GOT3 (cell line): ENCODE measurements at regions not wholly inside any gene's neighbourhood (a gene's known extent, or its start where the extent isn't known, plus 50 kb on each side); places are given as distances from the start of the nearest gene placed in this dataset.
"Not testable (repeated sequence)": the region's sequence is repeated elsewhere in the genome, so short reads cannot be mapped to it uniquely, and the experiment has no call there.

Experiments used
- DNase-seq: peaks from one replicate; lab custom pipeline; 2025; ENCODE audit warnings: mixed read lengths; lab: John Stamatoyannopoulos, UW

DNA sequence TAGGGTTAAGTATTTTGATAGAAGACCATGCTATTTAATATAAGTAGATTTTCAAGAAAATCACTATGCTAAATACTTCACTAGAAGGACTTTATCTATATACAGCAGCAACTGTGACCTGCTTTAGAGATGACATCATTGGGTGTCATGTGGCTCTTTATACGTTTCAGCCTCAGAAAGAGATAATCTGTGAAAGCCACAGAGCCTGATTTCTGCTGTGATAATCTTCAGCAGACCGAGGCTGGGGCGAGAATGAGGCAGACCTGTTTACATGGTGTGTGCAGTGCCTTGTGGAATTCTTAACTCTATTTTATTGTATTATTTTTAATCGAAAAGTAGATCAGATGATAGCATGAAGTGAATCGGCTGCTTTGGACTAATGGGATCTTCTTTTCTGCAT lies 471.2 kb downstream of the MFSD1 start:
- DNase-seq = no peak

DNA sequence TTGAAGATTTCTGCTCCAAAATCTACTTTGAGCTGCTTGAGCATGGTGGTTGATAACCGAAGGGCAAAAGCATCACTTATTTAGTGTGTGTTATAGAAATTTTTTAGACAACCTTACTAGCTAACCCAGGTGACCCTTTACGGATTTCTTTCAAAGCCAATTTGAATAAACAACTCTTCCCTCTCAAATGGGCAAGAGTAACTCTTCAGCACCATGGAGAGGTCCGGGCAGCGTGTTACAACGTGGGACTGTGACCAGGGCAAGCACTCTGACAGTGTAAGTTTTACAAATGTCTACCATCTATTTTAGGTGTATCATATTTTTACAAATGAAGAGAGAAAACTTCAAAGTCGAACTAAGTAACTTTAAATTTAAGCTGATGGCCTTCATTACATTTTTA lies 471.8 kb downstream of the MFSD1 start:
- DNase-seq = no peak

DNA sequence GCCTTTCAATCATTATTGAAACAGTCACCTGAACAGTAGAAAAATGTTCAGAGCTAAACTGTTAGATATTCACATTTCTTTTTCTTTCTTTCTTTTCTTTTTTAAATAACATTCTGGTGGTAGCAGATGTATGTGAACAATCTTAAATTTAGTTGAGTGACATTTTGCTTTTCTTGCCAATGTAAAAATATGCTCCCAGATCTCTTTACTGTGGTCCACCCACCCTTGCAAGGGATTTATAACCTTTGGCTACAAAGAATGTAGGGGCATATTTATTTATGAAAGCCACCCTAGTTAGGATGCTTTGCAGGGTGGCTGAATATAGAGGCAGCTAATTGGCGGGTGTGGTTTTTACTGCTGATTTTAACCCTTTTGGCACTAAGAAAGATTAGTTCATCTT lies 473.9 kb downstream of the MFSD1 start:
- DNase-seq = no peak

DNA sequence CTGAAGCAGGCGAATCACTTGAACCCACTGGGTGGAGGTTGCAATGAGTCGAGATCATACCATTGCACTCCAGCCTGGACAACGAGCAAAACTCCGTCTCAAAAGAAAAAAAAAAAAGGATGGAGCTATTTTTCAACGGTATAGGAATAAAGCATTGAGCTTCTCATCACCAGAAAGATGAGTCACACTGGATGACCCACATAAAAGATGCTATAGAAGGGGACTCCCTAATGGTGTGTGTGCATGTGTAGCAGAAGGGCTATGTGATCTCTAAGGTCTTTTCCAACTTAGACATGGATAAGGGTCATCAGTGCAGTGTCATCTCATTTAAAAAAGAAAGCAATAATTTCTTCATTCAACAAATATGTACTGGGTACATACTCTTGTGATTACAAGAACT lies 476.0 kb downstream of the MFSD1 start:
- DNase-seq = no peak

DNA sequence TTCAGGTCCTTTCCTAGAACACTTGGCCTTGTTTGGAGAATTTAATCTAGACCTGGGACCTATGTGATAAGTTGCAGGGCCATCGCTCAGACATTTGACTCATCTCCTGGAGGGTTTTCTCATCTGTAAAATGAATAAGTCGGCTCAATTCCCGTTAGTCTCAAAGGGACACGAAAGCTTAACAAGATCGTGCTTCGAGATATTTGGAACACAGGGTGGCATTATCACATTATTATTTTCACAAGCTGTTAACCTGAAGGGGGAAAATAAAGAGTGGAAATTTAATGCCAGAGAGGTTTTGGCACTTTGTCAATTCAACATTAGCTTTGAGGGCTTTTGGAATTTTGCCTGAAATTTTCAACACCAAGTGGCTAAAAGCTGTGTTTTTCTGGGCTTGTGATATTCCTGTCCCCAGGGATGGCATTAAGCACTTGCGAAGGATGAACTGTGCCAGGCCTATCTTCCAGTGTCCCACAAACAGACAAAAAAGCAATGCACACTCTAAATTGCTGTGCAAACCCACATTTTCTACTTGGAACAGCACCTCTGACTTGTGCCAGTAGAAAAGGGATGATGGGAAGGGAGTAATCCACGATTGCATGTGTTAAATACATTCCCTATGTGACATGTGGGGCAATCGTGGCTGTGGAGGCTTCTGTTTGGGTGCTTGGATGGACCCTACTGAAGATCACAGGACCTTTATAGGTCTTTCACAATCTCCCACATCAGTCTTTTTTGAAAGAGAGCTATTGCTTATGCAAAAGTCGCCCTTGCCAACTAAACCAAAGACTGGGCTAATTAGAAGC lies 478.7 kb downstream of the MFSD1 start:
- DNase-seq = no peak

DNA sequence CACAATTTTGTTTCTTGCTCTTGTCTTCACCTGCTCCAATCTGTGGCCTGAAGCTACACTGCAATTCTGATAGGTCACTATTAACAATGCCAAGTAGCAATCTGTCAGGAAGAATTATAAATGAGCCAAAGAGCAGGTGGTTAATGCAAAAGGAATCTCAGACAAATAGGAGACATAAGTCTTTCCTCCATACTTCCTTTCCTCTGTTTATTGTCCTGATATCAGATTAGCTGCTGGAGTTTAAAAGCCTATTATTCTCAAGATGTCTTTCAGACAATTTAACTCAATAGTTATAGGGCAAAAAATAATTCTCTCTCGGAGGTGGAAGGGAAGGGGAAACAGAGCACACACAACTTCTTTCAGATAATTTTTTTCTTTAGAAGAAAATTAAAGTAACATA lies 491.6 kb downstream of the MFSD1 start:
- DNase-seq = no peak

DNA sequence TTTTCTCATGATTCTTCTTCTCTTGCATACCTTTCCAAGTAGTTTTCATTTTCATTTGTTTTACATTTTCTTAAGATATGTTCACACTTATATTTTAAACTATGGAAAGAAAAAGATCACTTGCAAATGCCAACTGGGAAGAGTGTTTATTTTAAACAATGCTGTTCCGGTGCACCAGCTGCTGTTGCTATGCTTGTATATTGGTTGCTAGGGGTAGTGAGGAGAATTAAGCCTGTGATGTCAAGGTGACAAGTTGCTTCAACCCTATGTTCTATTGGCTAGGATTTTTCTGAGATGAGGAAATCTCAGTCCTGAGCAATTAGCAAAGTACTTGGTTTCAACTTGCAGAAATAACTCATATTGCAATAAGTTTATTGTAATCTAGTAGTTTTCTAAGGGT lies 500.1 kb downstream of the MFSD1 start:
- no peak for DNase-seq

DNA sequence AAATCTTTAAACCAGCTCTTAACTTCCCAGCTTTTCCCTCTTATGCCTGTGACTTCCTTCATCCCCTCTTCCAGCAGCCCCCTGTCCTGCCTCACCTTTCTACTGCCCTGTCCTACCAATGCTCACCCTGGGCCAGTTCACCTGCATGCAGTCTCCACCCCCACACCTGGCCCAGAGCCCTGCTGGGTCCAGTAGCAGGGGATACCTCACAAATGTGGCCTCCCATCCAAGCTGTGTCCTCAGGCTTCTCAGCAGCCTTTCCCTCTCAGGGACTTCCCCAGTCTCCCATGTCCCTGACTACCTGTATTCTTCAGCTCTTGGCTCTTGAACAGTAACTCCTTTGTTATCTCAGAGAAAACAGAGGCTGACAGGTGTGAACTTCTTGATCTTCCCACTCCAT lies 503.2 kb downstream of the MFSD1 start:
- DNase-seq = no peak

DNA sequence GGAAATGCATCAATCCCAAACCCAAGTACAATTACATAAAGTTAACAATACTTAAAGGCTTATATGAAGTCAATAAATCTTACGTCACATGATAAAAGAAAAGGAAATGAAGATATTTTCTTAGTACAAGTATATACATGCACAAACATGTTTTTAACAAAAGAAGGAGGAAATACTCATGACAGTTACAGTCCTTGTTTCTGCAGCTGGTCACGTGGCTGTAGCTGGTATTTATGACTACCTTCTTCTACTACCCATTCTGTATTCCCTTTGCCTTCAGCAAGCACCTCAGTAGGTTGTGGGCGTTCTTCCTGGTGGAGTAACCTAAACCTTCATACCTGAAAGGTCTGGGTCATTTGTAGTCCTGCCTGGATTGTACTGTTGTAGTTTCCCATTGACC lies 514.9 kb downstream of the MFSD1 start:
- not testable (repeated sequence) for DNase-seq

DNA sequence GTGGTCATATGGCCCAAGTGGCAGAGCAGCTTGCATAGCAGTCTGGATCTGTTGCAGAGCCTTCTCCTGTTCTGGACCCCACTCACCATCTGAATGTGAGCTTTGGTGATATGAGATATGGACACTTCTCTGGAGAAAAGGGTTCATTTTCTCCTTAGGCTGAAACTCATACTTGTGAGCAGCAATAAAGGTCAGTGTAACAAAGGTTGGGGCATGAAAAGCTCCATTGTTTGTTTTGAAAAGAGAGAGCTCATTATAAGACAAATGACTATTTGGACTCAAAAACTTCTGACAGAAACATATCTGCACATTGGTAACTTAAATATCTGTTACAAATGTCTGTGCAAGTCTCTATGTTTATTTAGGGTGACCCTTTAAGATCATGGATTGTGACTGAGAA lies 517.3 kb downstream of the MFSD1 start:
- no peak for DNase-seq

DNA sequence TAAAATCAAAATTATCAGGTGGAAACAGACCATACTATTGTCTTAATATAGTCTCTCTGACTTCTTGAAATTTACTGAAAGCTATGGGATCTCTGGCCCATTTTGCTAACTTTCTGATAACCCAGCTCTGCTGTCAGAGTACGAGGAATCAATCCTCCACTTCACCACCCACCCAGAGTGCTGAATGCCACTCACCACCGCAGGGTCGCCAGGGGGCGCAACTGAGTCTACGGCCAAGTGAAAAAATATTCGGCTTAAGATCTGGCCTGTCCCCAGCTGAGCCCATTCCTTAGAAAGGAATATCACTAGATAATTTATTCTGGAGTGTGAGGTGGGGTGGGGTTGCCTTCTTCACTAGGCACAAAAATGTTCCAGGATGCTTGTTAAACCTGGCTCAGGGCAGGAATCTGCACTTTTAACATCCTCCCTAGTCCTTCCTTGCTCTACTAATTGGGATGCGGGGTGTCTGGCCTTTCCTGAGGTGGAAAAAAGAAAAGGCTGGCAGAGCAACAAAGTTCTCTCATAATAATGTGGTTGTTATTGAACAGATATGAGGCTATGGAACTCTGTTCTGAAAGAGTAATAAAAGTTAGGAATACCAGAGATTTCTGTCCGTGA lies 520.6 kb downstream of the MFSD1 start:
- DNase-seq = no peak

DNA sequence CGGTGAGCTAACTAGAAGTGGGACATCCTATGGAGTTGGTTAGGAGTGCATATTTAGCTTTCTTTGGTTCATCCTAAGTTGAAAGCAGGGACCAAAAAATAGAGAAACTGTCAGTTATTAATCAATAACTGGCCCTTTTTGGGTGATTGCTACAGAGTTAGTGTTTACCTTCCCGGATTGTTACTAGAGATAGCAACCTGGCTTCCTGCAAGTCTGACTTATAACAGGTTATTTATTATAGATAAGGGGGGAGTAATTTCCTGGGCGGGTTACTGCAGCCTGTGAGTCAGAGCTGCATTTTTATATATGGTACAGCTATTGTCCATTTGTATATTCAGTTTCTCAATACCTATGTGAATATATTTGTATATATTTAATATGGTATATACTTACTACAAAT lies 522.0 kb downstream of the MFSD1 start:
- no peak for DNase-seq

DNA sequence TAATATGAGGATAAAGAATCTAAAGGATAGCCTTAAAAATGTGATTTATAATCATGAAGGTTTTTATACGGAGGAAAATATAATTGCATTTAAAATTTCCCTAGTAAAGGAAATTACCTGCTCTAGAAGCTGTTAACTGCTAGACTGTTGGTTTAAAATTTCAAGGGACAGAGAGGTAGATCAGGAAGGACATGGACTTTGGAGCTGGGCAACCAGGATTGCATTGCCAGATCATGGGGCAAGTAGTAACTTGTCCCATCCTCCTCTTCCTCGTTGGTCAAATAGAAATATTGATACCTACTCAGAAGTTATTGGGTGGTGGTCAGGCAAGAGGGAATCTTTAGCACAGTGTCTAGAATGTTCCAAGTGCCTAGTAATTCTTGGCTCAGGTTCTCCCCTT lies 525.1 kb downstream of the MFSD1 start:
- no peak for DNase-seq

DNA sequence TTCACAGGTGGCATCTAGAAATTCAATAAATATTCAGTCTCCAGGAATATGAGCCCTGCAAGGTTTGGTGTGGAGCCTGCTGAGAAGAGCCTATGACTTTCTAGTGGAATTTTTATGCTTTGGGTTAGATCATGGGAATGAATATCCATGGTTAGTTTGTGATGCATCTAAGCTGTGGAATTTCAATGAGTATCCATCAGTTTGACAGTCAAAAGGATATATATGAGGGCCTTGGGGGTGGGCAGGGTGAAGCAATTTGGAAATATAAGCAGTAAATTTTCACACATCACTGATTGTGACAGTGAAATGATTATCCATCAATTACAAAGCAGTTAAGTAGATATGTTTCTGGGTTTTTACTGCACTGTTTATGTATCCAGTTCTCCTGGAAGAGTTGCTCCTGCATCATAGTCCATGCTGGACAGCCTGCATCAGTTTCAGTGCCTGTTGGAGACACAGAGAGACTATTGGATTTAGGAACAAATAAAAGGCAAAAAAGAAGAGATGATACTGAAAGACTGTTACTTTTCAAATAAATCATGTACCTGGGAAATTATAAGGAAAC lies 530.8 kb downstream of the MFSD1 start:
- DNase-seq = no peak

DNA sequence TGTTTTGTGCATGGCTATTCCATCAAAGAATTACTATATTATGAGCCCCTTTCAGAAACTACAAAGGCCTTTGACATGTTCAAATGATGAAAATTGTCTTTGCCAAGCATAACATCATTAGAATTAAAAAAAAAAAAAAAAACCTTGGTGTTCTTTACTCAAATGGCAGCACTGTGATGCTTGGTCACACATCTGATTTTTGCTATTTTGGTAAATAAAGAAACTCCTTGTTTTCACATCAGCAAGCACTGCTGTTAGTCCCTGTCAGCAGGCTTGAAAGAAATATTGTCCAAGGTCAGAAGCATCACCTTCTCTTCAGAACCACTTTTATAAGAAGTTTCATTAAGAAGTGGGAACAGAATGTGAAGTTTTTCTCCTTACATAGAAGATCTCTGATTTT lies 537.3 kb downstream of the MFSD1 start:
- DNase-seq = no peak

DNA sequence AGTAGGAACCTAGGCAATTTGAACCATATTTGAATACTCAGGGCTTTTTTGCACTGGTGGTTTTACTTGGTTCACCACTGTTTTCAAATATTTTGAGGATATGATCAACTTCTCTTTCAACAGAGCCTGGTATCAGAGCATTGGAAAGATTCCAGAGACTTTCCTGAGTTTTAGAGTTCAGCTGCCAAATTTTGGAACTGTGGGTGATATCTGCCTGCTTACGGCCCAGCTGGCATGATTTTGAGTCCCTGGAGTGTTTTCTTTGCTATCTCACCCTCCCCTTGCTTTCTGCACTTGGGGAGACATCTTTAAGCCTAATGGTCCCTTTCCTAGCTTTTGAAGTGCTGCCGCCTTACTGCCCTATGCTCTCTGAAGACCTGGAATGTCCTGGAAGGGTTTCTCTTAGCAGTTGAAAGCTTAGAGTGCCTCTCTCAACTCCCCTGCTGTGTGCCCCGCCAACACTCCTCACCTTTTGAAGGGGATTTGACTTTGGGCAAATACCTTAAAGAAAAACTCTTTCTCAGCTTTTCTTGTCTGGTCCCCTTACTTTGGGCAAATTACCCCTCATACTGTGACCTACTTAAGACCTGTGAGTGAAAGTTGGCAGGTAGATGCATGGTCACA lies 539.1 kb downstream of the MFSD1 start:
- DNase-seq = no peak

DNA sequence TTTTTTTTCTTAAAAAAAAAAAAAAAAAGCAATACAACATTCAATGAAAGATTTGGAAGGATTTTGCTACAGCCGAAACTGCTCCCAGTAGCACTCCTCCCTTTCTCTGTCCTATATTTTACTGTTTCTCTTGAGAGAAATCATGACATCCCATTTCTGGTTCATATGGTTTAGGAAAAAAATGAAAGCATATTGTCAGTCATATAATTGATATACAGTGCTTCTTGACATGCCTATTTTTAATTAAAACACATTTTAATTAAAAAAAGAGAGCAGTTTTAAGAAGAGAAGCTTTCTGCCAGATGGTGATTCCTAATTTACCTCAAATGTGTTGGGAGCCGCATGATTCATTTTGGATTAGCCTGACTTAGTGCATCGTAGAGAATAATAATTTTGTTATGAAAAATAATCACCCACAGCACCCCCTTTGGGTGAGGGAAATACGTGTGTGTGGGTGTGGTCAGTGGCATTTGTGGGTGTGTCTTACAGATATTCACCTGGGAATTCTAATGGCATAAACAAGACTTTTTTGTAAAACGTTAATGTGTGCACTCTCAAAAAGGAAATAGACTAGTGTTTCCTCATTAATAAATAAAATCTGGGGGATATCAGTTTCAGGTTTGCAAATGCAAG lies 544.5 kb downstream of the MFSD1 start:
- no peak for DNase-seq

DNA sequence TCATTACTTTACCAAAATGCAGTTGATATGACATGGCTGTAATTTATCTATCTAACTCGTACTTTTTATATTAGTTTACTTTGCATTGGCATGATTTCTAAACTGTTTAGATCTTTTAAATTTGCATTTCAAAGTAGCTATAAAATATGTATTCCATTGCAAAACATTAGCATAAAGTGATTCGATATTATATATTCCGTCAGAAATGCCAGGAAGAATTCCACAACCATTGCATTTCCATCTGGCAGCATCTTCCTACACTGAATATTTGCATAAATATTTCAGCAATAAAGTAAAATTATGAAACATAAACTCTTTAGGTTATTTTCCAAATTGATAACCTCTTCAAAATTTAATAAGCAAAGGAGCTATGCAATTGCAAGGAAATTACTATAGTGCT lies 546.6 kb downstream of the MFSD1 start:
- no peak for DNase-seq

DNA sequence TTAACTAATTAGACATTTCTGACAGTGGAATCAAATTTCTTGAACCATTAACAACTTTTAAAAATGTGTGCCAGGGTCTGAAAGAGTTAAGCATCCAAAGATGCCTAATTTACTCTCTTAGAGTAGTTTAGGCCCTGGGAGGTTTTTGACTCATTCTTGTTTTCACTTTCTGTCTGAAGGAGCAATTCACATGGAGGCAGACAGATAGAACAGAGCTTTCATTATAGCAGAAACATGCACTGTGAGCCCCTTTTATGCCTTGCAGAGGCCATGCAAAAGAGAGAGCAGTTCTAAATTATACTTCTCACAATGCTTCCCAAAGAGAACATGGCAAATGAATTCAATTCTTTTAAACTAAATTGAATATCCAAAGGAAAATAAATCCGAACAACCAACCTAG lies 554.8 kb downstream of the MFSD1 start:
- no peak for DNase-seq

DNA sequence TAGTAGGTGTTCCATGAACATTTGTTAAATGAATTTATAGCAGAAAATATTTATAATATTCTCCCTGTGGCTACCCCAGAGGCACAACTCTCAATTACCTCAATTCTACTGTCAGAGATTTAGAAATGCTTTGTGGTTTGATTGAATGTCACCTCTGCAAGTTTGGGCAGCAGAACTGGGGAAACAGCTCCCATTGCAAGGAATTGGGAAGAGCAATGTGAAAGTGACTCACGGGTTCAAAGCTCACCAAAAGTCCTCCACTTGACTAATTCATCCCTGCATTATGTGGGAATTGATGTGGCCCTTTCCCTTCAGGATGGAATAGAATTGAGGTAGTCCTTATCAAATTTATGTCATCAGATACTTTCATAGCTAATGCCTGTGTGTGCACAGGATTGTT lies 562.7 kb downstream of the MFSD1 start:
- DNase-seq = no peak

DNA sequence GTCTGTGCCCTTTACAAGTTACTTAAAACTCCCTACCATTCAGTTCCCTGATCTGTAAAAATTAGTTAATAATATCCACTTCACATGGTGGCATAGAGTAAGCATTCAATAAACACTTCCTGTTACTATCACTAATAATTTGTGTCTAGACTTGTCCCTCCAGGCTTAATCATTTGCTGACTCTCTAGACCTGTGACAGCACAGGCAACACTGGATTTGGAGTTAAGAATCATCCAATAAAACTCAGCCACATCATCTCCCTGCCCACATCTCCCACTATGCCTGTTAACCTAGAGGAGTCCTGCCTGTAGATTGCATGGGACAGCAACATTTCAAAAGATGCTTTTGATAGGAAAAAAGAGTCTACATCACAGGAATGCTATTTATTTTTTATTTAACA lies 564.6 kb downstream of the MFSD1 start:
- no peak for DNase-seq

DNA sequence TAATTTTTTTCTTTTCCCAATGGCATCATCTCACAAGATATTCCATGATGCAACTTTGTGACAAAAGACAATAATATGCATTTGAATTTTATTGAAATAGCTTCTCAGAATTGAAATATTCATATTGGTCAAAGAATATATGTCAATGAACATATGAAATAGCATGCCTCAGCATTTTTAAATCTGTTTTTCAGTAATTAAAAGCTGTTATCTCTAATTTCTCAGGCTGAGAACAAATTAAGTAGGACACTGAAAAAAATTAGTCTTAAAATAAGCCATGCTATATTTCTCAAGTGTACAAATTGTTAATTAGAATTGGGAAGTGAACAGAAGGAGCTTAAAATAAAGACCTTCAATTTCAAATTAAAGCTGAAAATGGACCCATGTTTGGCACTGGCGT lies 570.1 kb downstream of the MFSD1 start:
- DNase-seq = no peak
